Gastrocnemius medialis (tissue), 4 donors: ENCODE measurements at regions not wholly inside any gene's neighbourhood (a gene's known extent, or its start where the extent isn't known, plus 50 kb on each side); places are given as distances from the start of the nearest gene placed in this dataset.

Source experiments
- ATAC-seq, 2 donors: fragments of 150-250 bp; one replicate each; pipeline ENCODE4 v1.9.1; 2016
- DNase-seq, 2 donors: peaks; one replicate each; pipeline ENCODE4 v3.0.0-alpha.2; 2019
- H3K27ac ChIP-seq, 4 donors: fragments of 200-600 bp; sonication (generic); 1 replicate in 1 of 4; 2 replicates in 3 of 4; pipeline ENCODE4 v1.5.1; 2016 to 2018; ENCODE audit warnings: mild to moderate bottlenecking in 2 of 4, moderate library complexity in 1 of 4
- H3K27me3 ChIP-seq, 3 donors: fragments of 200-600 bp; sonication (generic) in 2 of 3; 1 replicate in 1 of 3; 2 replicates in 2 of 3; pipeline versions ENCODE4 v1.5.1 to v1.6.0; 2016 to 2019; ENCODE audit warnings: mild to moderate bottlenecking in 1 of 3, moderate library complexity in 1 of 3
- H3K36me3 ChIP-seq, 2 donors: fragments of 200-600 bp; sonication (generic) in 1 of 2; one replicate each; pipeline ENCODE4 v1.5.1; 2017 to 2018
- H3K4me1 ChIP-seq, 2 donors: fragments of 200-600 bp; sonication (generic) in 1 of 2; one replicate each; pipeline ENCODE4 v1.5.1; 2016 to 2017; ENCODE audit warnings: mild to moderate bottlenecking in 2 of 2
- H3K4me3 ChIP-seq, 4 donors: fragments of 200-600 bp; sonication (generic) in 3 of 4; 1 replicate in 1 of 4; 2 replicates in 3 of 4; pipeline ENCODE4 v1.5.1; 2016 to 2019; ENCODE audit warnings: mild to moderate bottlenecking in 2 of 4
- H3K9me3 ChIP-seq, 3 donors: fragments of 200-600 bp; sonication (generic) in 2 of 3; 1 replicate in 1 of 3; 2 replicates in 2 of 3; pipeline ENCODE4 v1.5.1; 2016 to 2019
- POLR2A ChIP-seq, 2 donors: fragments of 450-650 bp; IDR thresholded peaks; one replicate each; pipeline ENCODE4 v1.6.1; 2017; ENCODE audit warnings: antibody characterized with exemption in 2 of 2, mild to moderate bottlenecking in 2 of 2, moderate library complexity in 2 of 2
- in situ Hi-C, 4 donors: fragments of 200-750 bp; cut with MboI; loops; one replicate each; pipeline versions ENCODE4 v1.15.0 to v1.8.0; 2017; ENCODE audit warnings: low sequenced_read_pairs in 4 of 4
- intact Hi-C: fragments of 100-400 bp; cut with DNase I; formaldehyde crosslinking; loops from one replicate; pipeline ENCODE4 v1.15.1; 2023; ENCODE audit warnings: low total_unique reads
- TF ChIP-seq, protein P1 (sequence below), 5 experiments: fragments of 450-650 bp in 3 of 5; fragments of 200-600 bp in 2 of 5; sonication (generic) in 2 of 5; IDR thresholded peaks in 4 of 5; conservative IDR thresholded peaks in 1 of 5; 1 replicate in 4 of 5; 2 replicates in 1 of 5; pipeline ENCODE4 v1.5.1; 2016 to 2019; ENCODE audit warnings: antibody characterized with exemption in 5 of 5, mild to moderate bottlenecking in 3 of 5, moderate library complexity in 3 of 5

GRCh38 chrX:5549512-5549911, 679.2 kb downstream of the NLGN4X start:
- Histone ChIP-seq H3K27me3 (no peaks in the 10 kb centered on the region), H3K4me3 (no peak overlapping the region), H3K4me1 (no peaks in the 10 kb centered on the region), H3K9me3 (no peaks in the 10 kb centered on the region), H3K27ac (no peak overlapping the region), H3K36me3 (no peaks in the 10 kb centered on the region)
- in situ Hi-C loops (no loop called here), intact Hi-C loops (no loop called here)
- DNase-seq (no peak), ATAC-seq (no peak)
- TF ChIP-seq, protein P1, sequence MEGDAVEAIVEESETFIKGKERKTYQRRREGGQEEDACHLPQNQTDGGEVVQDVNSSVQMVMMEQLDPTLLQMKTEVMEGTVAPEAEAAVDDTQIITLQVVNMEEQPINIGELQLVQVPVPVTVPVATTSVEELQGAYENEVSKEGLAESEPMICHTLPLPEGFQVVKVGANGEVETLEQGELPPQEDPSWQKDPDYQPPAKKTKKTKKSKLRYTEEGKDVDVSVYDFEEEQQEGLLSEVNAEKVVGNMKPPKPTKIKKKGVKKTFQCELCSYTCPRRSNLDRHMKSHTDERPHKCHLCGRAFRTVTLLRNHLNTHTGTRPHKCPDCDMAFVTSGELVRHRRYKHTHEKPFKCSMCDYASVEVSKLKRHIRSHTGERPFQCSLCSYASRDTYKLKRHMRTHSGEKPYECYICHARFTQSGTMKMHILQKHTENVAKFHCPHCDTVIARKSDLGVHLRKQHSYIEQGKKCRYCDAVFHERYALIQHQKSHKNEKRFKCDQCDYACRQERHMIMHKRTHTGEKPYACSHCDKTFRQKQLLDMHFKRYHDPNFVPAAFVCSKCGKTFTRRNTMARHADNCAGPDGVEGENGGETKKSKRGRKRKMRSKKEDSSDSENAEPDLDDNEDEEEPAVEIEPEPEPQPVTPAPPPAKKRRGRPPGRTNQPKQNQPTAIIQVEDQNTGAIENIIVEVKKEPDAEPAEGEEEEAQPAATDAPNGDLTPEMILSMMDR (IDR thresholded peaks at IDR 0.05 in 4 of 5, conservative IDR thresholded peaks at IDR 0.05 in 1 of 5) = no peak
- TF ChIP-seq POLR2A (IDR thresholded peaks at IDR 0.05) = no peak

GRCh38 chrX:5537098-5537497, 691.6 kb downstream of the NLGN4X start:
- Histone ChIP-seq H3K27ac (no peak overlapping the region), H3K4me3 (no peak overlapping the region), H3K36me3 (no peaks in the 10 kb centered on the region), H3K9me3 (no peaks in the 10 kb centered on the region), H3K4me1 (no peaks in the 10 kb centered on the region), H3K27me3 (no peaks in the 10 kb centered on the region)
- TF ChIP-seq, protein P1 (IDR thresholded peaks at IDR 0.05 in 4 of 5, conservative IDR thresholded peaks at IDR 0.05 in 1 of 5) = no peak
- no peak for TF ChIP-seq POLR2A (IDR thresholded peaks at IDR 0.05)
- ATAC-seq = no peak
- intact Hi-C loops = no loop called here
- in situ Hi-C loops = no loop called here
- DNase-seq = no peak

- H3K36me3 ChIP-seq = no peaks in the 10 kb centered on the region
- in situ Hi-C loops = no loop called here
- no peak for DNase-seq
- H3K4me1 ChIP-seq = no peaks in the 10 kb centered on the region
- no peaks in the 10 kb centered on the region for H3K9me3 ChIP-seq
- intact Hi-C loops = no loop called here
- no peaks in the 10 kb centered on the region for H3K27me3 ChIP-seq
- no peak overlapping the region for H3K4me3 ChIP-seq
- TF ChIP-seq, protein P1 (IDR thresholded peaks at IDR 0.05 in 4 of 5, conservative IDR thresholded peaks at IDR 0.05 in 1 of 5) = no peak
- no peak for TF ChIP-seq POLR2A (IDR thresholded peaks at IDR 0.05)
- no peak for ATAC-seq
- H3K27ac ChIP-seq = no peak overlapping the region
These were observed 692.4 kb downstream of the NLGN4X start for GRCh38 chrX:5536261-5536660.

DNA sequence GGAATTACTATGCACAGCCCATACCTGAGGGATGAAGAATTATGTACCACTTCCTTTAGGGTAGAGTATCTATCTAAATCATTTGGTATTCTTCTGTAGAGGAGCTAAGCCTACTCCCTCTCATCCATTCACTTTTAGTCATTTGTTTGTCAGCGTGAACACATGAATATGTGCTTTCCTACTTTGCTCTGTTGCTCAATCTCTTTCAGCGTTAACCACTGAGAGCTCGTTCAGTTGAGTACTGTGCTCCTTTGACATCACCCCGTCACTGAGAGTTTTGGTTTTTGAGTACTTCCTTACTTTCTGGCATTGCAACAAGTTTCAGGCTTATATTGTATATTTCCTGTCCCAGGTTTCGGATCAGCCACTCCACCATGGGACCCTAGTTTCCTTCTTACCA, 700.6 kb downstream of the NLGN4X start:
- intact Hi-C loops (no loop called here), in situ Hi-C loops (no loop called here)
- ATAC-seq (no peak), DNase-seq (no peak)
- Histone ChIP-seq H3K4me1 (no peaks in the 10 kb centered on the region), H3K36me3 (no peaks in the 10 kb centered on the region), H3K9me3 (no peaks in the 10 kb centered on the region), H3K4me3 (no peak overlapping the region), H3K27me3 (no peaks in the 10 kb centered on the region), H3K27ac (no peak overlapping the region)
- TF ChIP-seq, protein P1 (IDR thresholded peaks at IDR 0.05 in 4 of 5, conservative IDR thresholded peaks at IDR 0.05 in 1 of 5) = no peak
- no peak for TF ChIP-seq POLR2A (IDR thresholded peaks at IDR 0.05)

DNA sequence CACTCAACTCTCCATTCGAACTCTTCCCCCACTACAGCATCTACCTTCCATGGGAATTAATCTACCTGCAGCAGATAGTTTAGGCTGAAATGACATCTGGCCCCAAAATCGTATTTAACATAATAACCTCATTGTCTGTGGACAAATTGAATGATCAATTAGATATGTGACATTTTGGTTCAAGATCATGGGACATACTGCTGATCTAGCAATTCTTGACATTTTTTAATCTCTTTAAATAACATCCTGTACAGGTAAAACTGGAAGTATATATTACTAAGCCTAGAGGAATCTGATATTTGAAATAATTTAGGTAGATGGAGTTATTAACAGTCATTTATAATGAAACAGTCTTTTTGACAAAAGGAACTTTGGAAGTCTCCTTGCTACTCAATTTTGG, 702.5 kb downstream of the NLGN4X start:
- in situ Hi-C loops (no loop called here), intact Hi-C loops (no loop called here)
- Histone ChIP-seq H3K4me3 (no peak overlapping the region), H3K27ac (no peak overlapping the region), H3K27me3 (no peaks in the 10 kb centered on the region), H3K4me1 (no peaks in the 10 kb centered on the region), H3K36me3 (no peaks in the 10 kb centered on the region), H3K9me3 (no peaks in the 10 kb centered on the region)
- ATAC-seq (no peak), DNase-seq (no peak)
- TF ChIP-seq, protein P1 (IDR thresholded peaks at IDR 0.05 in 4 of 5, conservative IDR thresholded peaks at IDR 0.05 in 1 of 5) = no peak
- TF ChIP-seq POLR2A (IDR thresholded peaks at IDR 0.05) = no peak
